ENCODE measurements at regions not wholly inside any gene's neighbourhood (a gene's known extent, or its start where the extent isn't known, plus 50 kb on each side); places are given as distances from the start of the nearest gene placed in this dataset.

DNA sequence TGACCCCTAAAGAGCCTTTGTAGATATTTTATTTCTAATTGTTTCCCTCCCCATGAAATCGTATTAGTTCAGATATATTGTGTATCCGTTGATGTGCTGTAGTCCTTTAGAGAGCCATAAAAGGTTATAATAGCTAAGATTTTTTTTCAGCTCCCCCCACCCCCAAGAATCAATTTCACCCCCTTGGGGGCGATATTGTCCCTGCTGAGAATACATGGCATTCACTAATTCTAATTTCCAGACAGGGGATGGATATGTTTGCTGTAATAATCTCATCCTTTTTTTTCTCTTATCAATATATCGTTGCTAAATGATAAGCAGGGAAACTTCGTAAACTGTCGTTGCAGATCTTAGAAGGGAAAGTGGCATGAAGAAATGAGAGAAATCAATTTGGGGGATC, 530.7 kb downstream of the TMEM182 start:
- no peak for DNase-seq
- H3K36me3 ChIP-seq, result no peaks in the 10 kb centered on the region
- H3K27me3 ChIP-seq (ENCODE audit: insufficient read depth, low read depth, severe bottlenecking), result peaks cover 80% of the 10 kb centered on the region
- TF ChIP-seq CTCF (IDR thresholded peaks at IDR 0.05; ENCODE audit: low read depth, low read length), result no peak
- H3K9me3 ChIP-seq (ENCODE audit: severe bottlenecking), result no peaks in the 10 kb centered on the region
- no peak overlapping the region for H3K4me3 ChIP-seq (ENCODE audit: low read depth, low read length)
- no peak overlapping the region for H3K27ac ChIP-seq

DNA sequence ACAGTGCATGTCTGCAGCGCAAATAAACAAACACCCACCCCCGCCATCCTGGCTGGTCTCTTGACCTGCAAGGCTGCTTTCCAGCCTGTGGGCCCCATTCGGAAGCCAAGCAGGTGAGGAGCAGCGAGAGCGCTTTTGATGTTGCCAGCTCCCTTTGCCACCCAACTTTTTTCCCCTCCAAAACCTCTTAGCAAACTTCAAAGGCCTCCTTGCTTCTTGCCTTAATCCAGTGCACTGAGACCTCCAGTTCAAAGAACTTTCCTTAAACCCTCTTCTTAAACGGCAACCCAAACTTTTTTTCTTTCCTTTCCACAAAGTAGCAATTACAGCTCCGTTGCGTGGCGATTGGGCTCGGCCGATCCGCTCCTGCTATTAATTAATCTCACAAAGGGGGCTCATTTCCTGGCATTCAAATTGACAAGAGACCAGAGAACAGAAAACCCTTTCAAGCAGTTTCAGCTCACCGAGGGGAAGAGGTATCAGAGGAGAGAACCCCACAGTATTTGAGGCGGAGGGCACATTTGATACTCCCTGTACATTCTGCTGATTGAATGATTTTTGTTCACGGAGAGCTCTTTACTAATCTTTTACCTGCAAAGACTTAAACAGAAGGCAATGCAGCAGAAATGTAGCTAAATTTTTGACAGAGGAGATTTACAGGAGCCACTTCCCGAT, 531.4 kb downstream of the TMEM182 start:
- H3K27ac ChIP-seq, result no peak overlapping the region
- no peak overlapping the region for H3K4me3 ChIP-seq (ENCODE audit: low read depth, low read length)
- no peaks in the 10 kb centered on the region for H3K9me3 ChIP-seq (ENCODE audit: severe bottlenecking)
- peaks cover 80% of the 10 kb centered on the region for H3K27me3 ChIP-seq (ENCODE audit: insufficient read depth, low read depth, severe bottlenecking)
- DNase-seq, result no peak
- H3K36me3 ChIP-seq, result no peaks in the 10 kb centered on the region
- TF ChIP-seq CTCF (IDR thresholded peaks at IDR 0.05; ENCODE audit: low read depth, low read length), result no peak

DNA sequence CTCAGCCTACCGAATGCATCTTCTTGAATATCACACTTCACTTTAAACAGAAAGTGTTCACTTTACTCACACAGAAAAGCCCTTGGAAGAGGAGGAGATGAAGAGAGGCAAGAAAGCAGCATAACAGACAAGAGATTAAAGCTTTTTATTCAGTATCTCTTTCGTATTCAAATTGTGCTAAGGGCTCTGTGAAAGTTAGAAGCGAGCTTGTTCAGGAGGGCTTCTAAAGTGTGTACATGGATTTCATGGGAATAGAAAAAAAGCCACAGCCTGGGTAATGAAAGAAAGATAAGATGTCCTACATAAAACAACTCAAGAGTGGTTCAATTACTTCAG, 531.9 kb downstream of the TMEM182 start:
- H3K36me3 ChIP-seq, result no peaks in the 10 kb centered on the region
- H3K27ac ChIP-seq, result no peak overlapping the region

DNA sequence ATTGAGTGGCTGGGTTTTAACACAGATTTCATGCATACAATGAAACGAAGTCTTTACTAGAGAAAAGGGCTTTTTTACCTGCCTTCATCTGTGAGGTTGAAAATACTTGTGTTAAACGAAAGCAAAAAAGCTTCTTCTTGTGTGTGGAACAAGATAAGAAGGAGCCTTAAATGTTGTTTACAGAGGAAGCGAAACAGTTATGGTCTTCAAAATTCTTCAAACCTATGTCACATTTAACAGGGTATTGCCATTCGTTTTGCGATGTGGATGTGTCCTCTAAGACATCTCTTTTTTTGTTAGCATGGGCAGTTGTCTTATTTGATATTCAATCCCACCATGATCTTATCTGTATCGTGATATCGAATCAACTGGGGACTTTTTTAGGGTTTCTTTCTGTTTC, 532.6 kb downstream of the TMEM182 start:
- H3K27me3 ChIP-seq (ENCODE audit: insufficient read depth, low read depth, severe bottlenecking), result peaks cover 75% of the 10 kb centered on the region
- TF ChIP-seq CTCF (IDR thresholded peaks at IDR 0.05; ENCODE audit: low read depth, low read length), result no peak
- H3K27ac ChIP-seq, result no peak overlapping the region
- no peaks in the 10 kb centered on the region for H3K36me3 ChIP-seq
- no peaks in the 10 kb centered on the region for H3K9me3 ChIP-seq (ENCODE audit: severe bottlenecking)
- DNase-seq, result no peak
- H3K4me3 ChIP-seq (ENCODE audit: low read depth, low read length), result no peak overlapping the region

More for the DNA sequence above, 531.9 kb downstream of the TMEM182 start:
- TF ChIP-seq CTCF (IDR thresholded peaks at IDR 0.05; ENCODE audit: low read depth, low read length), result no peak
- Histone ChIP-seq H3K27me3 (ENCODE audit: insufficient read depth, low read depth, severe bottlenecking) (peaks cover 80% of the 10 kb centered on the region), H3K4me3 (ENCODE audit: low read depth, low read length) (no peak overlapping the region), H3K9me3 (ENCODE audit: severe bottlenecking) (no peaks in the 10 kb centered on the region)
- no peak for DNase-seq

- Histone ChIP-seq H3K36me3 (no peaks in the 10 kb centered on the region), H3K27me3 (ENCODE audit: insufficient read depth, low read depth, severe bottlenecking) (peaks cover 70% of the 10 kb centered on the region), H3K4me3 (ENCODE audit: low read depth, low read length) (no peak overlapping the region), H3K27ac (no peak overlapping the region), H3K9me3 (ENCODE audit: severe bottlenecking) (no peaks in the 10 kb centered on the region)
- DNase-seq, result no peak
- no peak for TF ChIP-seq CTCF (IDR thresholded peaks at IDR 0.05; ENCODE audit: low read depth, low read length)
Measured at GRCh38 chr2:103295591-103295990, 533.8 kb downstream of the TMEM182 start.

DNA sequence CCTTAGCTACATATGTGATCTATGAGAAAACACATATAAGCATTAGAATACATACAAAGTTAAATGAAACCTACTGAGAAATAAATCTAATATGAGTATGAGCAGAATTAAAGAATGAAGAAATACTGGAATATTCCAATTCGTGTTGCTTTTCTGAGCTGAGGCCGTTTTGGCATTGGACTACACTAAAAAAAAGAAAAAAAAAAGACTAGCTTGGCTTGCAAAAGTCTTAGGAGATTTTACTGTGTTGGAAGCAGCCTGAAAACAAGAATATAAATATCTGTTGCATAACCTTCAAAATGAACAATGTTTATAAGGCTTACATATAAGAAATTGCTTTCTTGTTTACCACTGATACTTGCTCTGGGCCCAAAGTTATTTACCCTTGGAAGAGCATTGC, 562.8 kb downstream of the TMEM182 start:
- no peak for TF ChIP-seq CTCF (IDR thresholded peaks at IDR 0.05; ENCODE audit: low read depth, low read length)
- H3K27ac ChIP-seq, result no peak overlapping the region
- H3K9me3 ChIP-seq (ENCODE audit: severe bottlenecking), result no peaks in the 10 kb centered on the region
- H3K36me3 ChIP-seq, result no peaks in the 10 kb centered on the region
- H3K27me3 ChIP-seq (ENCODE audit: insufficient read depth, low read depth, severe bottlenecking), result peaks cover 20% of the 10 kb centered on the region
- no peak overlapping the region for H3K4me3 ChIP-seq (ENCODE audit: low read depth, low read length)
- DNase-seq, result no peak

Data from WERI-Rb-1 (cell line).